ENCODE measurements at regions not wholly inside any gene's neighbourhood (a gene's known extent, or its start where the extent isn't known, plus 50 kb on each side); places are given as distances from the start of the nearest gene placed in this dataset.
A peak's percentile ranks its signal among the peaks of the same experiment; 100 is the strongest.

- Histone ChIP-seq H3K27me3 (ENCODE audit: insufficient read depth, low read length) (no peaks in the 10 kb centered on the region), H3K79me1 (ENCODE audit: insufficient read depth, low read depth, low read length, poor library complexity, severe bottlenecking) (no peaks in the 10 kb centered on the region), H4K8ac (replicated peaks; ENCODE audit: insufficient read length, low read depth, low read length) (no peak overlapping the region), H2BK20ac (ENCODE audit: low read depth, low read length, poor library complexity, severe bottlenecking) (no peak overlapping the region), H4K5ac (ENCODE audit: insufficient read length, low read depth, low read length) (no peak overlapping the region), H3T11ph (ENCODE audit: low read length) (no peak overlapping the region), H2BK120ac (ENCODE audit: low read depth, low read length, poor library complexity, severe bottlenecking) (no peak overlapping the region), H3K4me2 (ENCODE audit: insufficient read depth, insufficient read length, low read length) (no peak overlapping the region), H3K9me3 (ENCODE audit: control insufficient read depth, low read depth, low read length) (no peaks in the 10 kb centered on the region), H4K91ac (ENCODE audit: insufficient read length, low read depth, low read length) (no peak overlapping the region), H4K20me1 (ENCODE audit: control insufficient read depth, insufficient read depth, insufficient read length) (no peaks in the 10 kb centered on the region), H3K4ac (ENCODE audit: low read depth, low read length) (no peak overlapping the region), H2AFZ (ENCODE audit: low read length) (no peak overlapping the region), H2BK15ac (ENCODE audit: low read depth, low read length) (no peak overlapping the region), H3K79me2 (ENCODE audit: insufficient read depth, low read length) (no peaks in the 10 kb centered on the region), H3K18ac (ENCODE audit: insufficient read length, low read depth, low read length) (no peak overlapping the region), H3K56ac (ENCODE audit: insufficient read length, low read depth, low read length) (no peak overlapping the region), H3K9ac (ENCODE audit: extremely low read depth, insufficient read length, low read length) (no peak overlapping the region), H2AK5ac (ENCODE audit: insufficient read length, low read length) (no peak overlapping the region), H2BK12ac (ENCODE audit: insufficient read length, low read depth, low read length) (no peak overlapping the region), H3K27ac (ENCODE audit: insufficient read length, low read depth, low read length) (no peak overlapping the region), H3K23me2 (ENCODE audit: insufficient read length, low read depth, low read length, poor library complexity, severe bottlenecking) (no peaks in the 10 kb centered on the region), H3K4me1 (ENCODE audit: insufficient read depth, low read length) (no peaks in the 10 kb centered on the region), H3K14ac (ENCODE audit: insufficient read depth, low read length) (no peak overlapping the region), H2BK5ac (ENCODE audit: insufficient read length, low read length) (no peak overlapping the region), H3K23ac (ENCODE audit: insufficient read length, low read depth, low read length) (no peak overlapping the region)
- TF ChIP-seq CTCF (conservative IDR thresholded peaks at IDR 0.05), result no peak
- no peak for DNase-seq
- WGBS (ENCODE audit: extremely low coverage, insufficient read length, low lambda C conversion rate), result no CpG with 5 or more reads among the region's 1 CpG
- Mint-ChIP-seq H3K9me3 (no peaks in the 10 kb centered on the region), H3K27me3 (ENCODE audit: low read depth) (no peaks in the 10 kb centered on the region), H3K4me1 (peaks cover 9 to 11% of the 10 kb centered on the region in 2 experiments), H3K27ac (peak overlapping the region in 1 of 3 experiments; percentile 63; a peak in 1 of 7 replicates), H3K4me3 (no peak overlapping the region), H3K36me3 (ENCODE audit: insufficient read depth in 1 of 3, low read depth in 3 of 3) (no peaks in the 10 kb centered on the region)
These were observed 267.7 kb upstream of the USP25 start for GRCh38 chr21:15462092-15462491.
